ENCODE measurements at regions not wholly inside any gene's neighbourhood (a gene's known extent, or its start where the extent isn't known, plus 50 kb on each side); places are given as distances from the start of the nearest gene placed in this dataset.
A peak's percentile ranks its signal among the peaks of the same experiment; 100 is the strongest.

- DNase-seq: no peak
Observed at GRCh38 chr6:138580040-138580439, 80.7 kb upstream of the NHSL1 start.

GRCh38 chr6:138580801-138581200 is 81.5 kb upstream of the NHSL1 start:
- DNase-seq: no peak

- no peak for DNase-seq
Observed at GRCh38 chr6:138582573-138582972, 83.3 kb upstream of the NHSL1 start.

- no peak for DNase-seq
Observed at GRCh38 chr6:138586638-138587037, 87.3 kb upstream of the NHSL1 start.

GRCh38 chr6:138588805-138589434 is 89.6 kb upstream of the NHSL1 start:
- peak; percentile 40 for DNase-seq

GRCh38 chr6:138590796-138591709 is 91.8 kb upstream of the NHSL1 start:
- DNase-seq: no peak

GRCh38 chr6:138592749-138593123 is 93.4 kb upstream of the NHSL1 start:
- no peak for DNase-seq

GRCh38 chr6:138593124-138593877 is 94.0 kb upstream of the NHSL1 start:
- DNase-seq: no peak

GRCh38 chr6:138593909-138594757 is 94.8 kb upstream of the NHSL1 start:
- no peak for DNase-seq

- DNase-seq: no peak
Observed at GRCh38 chr6:138594758-138595140, 95.5 kb upstream of the NHSL1 start.

- no peak for DNase-seq
Observed at GRCh38 chr6:138596126-138596525, 96.8 kb upstream of the NHSL1 start.

- no peak for DNase-seq
Observed at GRCh38 chr6:138596591-138596990, 97.3 kb upstream of the NHSL1 start.

GRCh38 chr6:138597336-138597735 is 98.0 kb upstream of the NHSL1 start:
- DNase-seq: no peak

- no peak for DNase-seq
Observed at GRCh38 chr6:138598562-138599173, 99.4 kb upstream of the NHSL1 start.

- DNase-seq: no peak
Observed at GRCh38 chr6:138600261-138600660, 101.0 kb upstream of the NHSL1 start.

GRCh38 chr6:138600726-138601125 is 101.4 kb upstream of the NHSL1 start:
- DNase-seq: no peak

GRCh38 chr6:138601128-138601527 is 101.8 kb upstream of the NHSL1 start:
- DNase-seq: no peak

- DNase-seq: no peak
Observed at GRCh38 chr6:138605958-138606357, 106.7 kb upstream of the NHSL1 start.

GRCh38 chr6:138607478-138608433 is 108.5 kb upstream of the NHSL1 start:
- DNase-seq: no peak

GRCh38 chr6:138608896-138609295 is 109.6 kb upstream of the NHSL1 start:
- DNase-seq: no peak

- DNase-seq: no peak
Observed at GRCh38 chr6:138609801-138610430, 110.6 kb upstream of the NHSL1 start.

Measured in activated CD4-positive, CD25-positive, alpha-beta regulatory T cell treated with anti-CD3 and anti-CD28 coated beads, Interleukin-2, amount 50 U/mL, for 72 hours (primary cell).